GM19397 (cell line): ENCODE measurements at regions not wholly inside any gene's neighbourhood (a gene's known extent, or its start where the extent isn't known, plus 50 kb on each side); places are given as distances from the start of the nearest gene placed in this dataset.

Experiments
- ATAC-seq: cut with Tn5 transposase; IDR thresholded peaks from one replicate; pipeline ENCODE4 v1.9.1; 2021; ENCODE audit warnings: mild to moderate bottlenecking, moderate library complexity; ENCODE audit not compliant: unreplicated experiment

GRCh38 chr12:71240946-71241345 is 83.1 kb upstream of the TSPAN8 start:
- ATAC-seq, result no peak

- no peak for ATAC-seq
These were observed 81.9 kb upstream of the TSPAN8 start for GRCh38 chr12:71239731-71240130.

GRCh38 chr12:71237128-71237527 is 79.3 kb upstream of the TSPAN8 start:
- ATAC-seq, result no peak

GRCh38 chr12:71236133-71236660 is 78.4 kb upstream of the TSPAN8 start:
- ATAC-seq, result no peak

- no peak for ATAC-seq
These were observed 75.3 kb upstream of the TSPAN8 start for GRCh38 chr12:71233083-71233482.

- no peak for ATAC-seq
These were observed 72.7 kb upstream of the TSPAN8 start for GRCh38 chr12:71230542-71230941.

- ATAC-seq, result no peak
These were observed 65.3 kb upstream of the TSPAN8 start for GRCh38 chr12:71223139-71223538.

- no peak for ATAC-seq
These were observed 64.6 kb upstream of the TSPAN8 start for GRCh38 chr12:71222436-71222835.

GRCh38 chr12:71220260-71220659 is 62.5 kb upstream of the TSPAN8 start:
- no peak for ATAC-seq

- ATAC-seq, result no peak
These were observed 61.4 kb upstream of the TSPAN8 start for GRCh38 chr12:71219224-71219623.

- no peak for ATAC-seq
These were observed 60.8 kb upstream of the TSPAN8 start for GRCh38 chr12:71218616-71219015.

- ATAC-seq, result peak; percentile 64
These were observed 59.2 kb upstream of the TSPAN8 start for GRCh38 chr12:71216725-71217579.

- ATAC-seq, result no peak
These were observed 56.9 kb upstream of the TSPAN8 start for GRCh38 chr12:71214511-71215285.

- no peak for ATAC-seq
These were observed 50.4 kb upstream of the TSPAN8 start for GRCh38 chr12:71208053-71208685.
